Mammary epithelial cell (primary cell): ENCODE measurements at regions not wholly inside any gene's neighbourhood (a gene's known extent, or its start where the extent isn't known, plus 50 kb on each side); places are given as distances from the start of the nearest gene placed in this dataset.

Experiments
- CTCF ChIP-seq, 2 donors: IDR thresholded peaks in 1 of 2; conservative IDR thresholded peaks in 1 of 2; 2 replicates each; pipeline ENCODE4 v1.5.1; 2011 to 2012; ENCODE audit warnings: inconsistent platforms in 2 of 2, low read length in 2 of 2, mild to moderate bottlenecking in 2 of 2, control low read depth in 1 of 2, low read depth in 1 of 2; ENCODE audit not compliant: insufficient read depth in 1 of 2; ENCODE audit errors: extremely low read depth in 1 of 2
- EZH2 ChIP-seq: IDR thresholded peaks from 2 replicates; pipeline ENCODE4 v1.6.1; 2012; ENCODE audit warnings: low read length, inconsistent platforms, borderline replicate concordance

GRCh38 chrX:106341823-106342222 lies 173.7 kb downstream of the PWWP3B start:
- TF ChIP-seq CTCF (conservative IDR thresholded peaks at IDR 0.05 in 1 of 2, IDR thresholded peaks at IDR 0.05 in 1 of 2; ENCODE audit: extremely low read depth in 1 of 2, insufficient read depth in 1 of 2, low read depth in 1 of 2, low read length in 2 of 2) (no peak), EZH2 (no peak)
